Bronchial epithelial cell (primary cell): ENCODE measurements at regions not wholly inside any gene's neighbourhood (a gene's known extent, or its start where the extent isn't known, plus 50 kb on each side); places are given as distances from the start of the nearest gene placed in this dataset.

Source experiments
- DNase-seq: peaks from one replicate; pipeline ENCODE4 v3.0.0-alpha.2; 2010; ENCODE audit warnings: low read depth
- FAIRE-seq: peaks from 2 replicates; lab custom pipeline; 2011; peaks lifted over from hg19 to GRCh38; lab: Jason Lieb, UNC
- H3K27me3 ChIP-seq: 2 replicates; pipeline ENCODE4 v1.5.1; 2011; ENCODE audit warnings: low read length; ENCODE audit not compliant: control insufficient read depth, insufficient read depth
- H3K36me3 ChIP-seq: 2 replicates; pipeline ENCODE4 v1.5.1; 2011; ENCODE audit warnings: low read length; ENCODE audit not compliant: control insufficient read depth, insufficient read depth
- H3K4me3 ChIP-seq: 2 replicates; pipeline ENCODE4 v1.5.1; 2011; ENCODE audit warnings: mild to moderate bottlenecking, low read depth, low read length, control low read depth
- CTCF ChIP-seq: IDR thresholded peaks from 2 replicates; pipeline ENCODE4 v1.5.1; 2011; ENCODE audit warnings: mild to moderate bottlenecking, moderate library complexity, low read length, control low read depth, inconsistent platforms; ENCODE audit not compliant: insufficient read depth, severe bottlenecking

- Histone ChIP-seq H3K27me3 (no peaks in the 10 kb centered on the region), H3K4me3 (no peak overlapping the region), H3K36me3 (no peaks in the 10 kb centered on the region)
- DNase-seq = no peak
- no peak for TF ChIP-seq CTCF
- FAIRE-seq = no peak
Measured at GRCh38 chr11:69415411-69416142, 65.9 kb upstream of the LINC01488 start.

- no peak for TF ChIP-seq CTCF
- no peak for FAIRE-seq
- Histone ChIP-seq H3K4me3 (no peak overlapping the region), H3K36me3 (no peaks in the 10 kb centered on the region), H3K27me3 (no peaks in the 10 kb centered on the region)
- no peak for DNase-seq
Measured at GRCh38 chr11:69416143-69416515, 65.3 kb upstream of the LINC01488 start.

GRCh38 chr11:69416762-69417698, 64.4 kb upstream of the LINC01488 start:
- FAIRE-seq (no peak), DNase-seq (no peak)
- Histone ChIP-seq H3K27me3 (no peaks in the 10 kb centered on the region), H3K4me3 (no peak overlapping the region), H3K36me3 (no peaks in the 10 kb centered on the region)
- no peak for TF ChIP-seq CTCF

GRCh38 chr11:69417699-69418085, 63.8 kb upstream of the LINC01488 start:
- Histone ChIP-seq H3K36me3 (no peaks in the 10 kb centered on the region), H3K4me3 (no peak overlapping the region), H3K27me3 (no peaks in the 10 kb centered on the region)
- TF ChIP-seq CTCF = no peak
- no peak for DNase-seq
- FAIRE-seq = no peak

- TF ChIP-seq CTCF = no peak
- no peak for DNase-seq
- Histone ChIP-seq H3K36me3 (no peaks in the 10 kb centered on the region), H3K27me3 (no peaks in the 10 kb centered on the region), H3K4me3 (no peak overlapping the region)
- no peak for FAIRE-seq
Measured at GRCh38 chr11:69418576-69419296, 62.7 kb upstream of the LINC01488 start.
